ENCODE measurements at regions not wholly inside any gene's neighbourhood (a gene's known extent, or its start where the extent isn't known, plus 50 kb on each side); places are given as distances from the start of the nearest gene placed in this dataset.
"Not testable (repeated sequence)": the region's sequence is repeated elsewhere in the genome, so short reads cannot be mapped to it uniquely, and the experiment has no call there.

GRCh38 chr2:217597681-217598080 is 405.1 kb downstream of the TNS1 start:
- H3K4me3 ChIP-seq (ENCODE audit: low read depth, low read length), result no peak overlapping the region
- H3K36me3 ChIP-seq (ENCODE audit: control insufficient read depth, insufficient read depth, low read length), result no peaks in the 10 kb centered on the region
- DNase-seq (ENCODE audit: low read depth), result no peak
- TF ChIP-seq CTCF (IDR thresholded peaks at IDR 0.05; ENCODE audit: insufficient read depth, low read length, poor library complexity, severe bottlenecking), result no peak
- H3K27me3 ChIP-seq (ENCODE audit: control insufficient read depth, insufficient read depth, low read length), result peaks cover 18% of the 10 kb centered on the region

- Histone ChIP-seq H3K36me3 (ENCODE audit: control insufficient read depth, insufficient read depth, low read length) (no peaks in the 10 kb centered on the region), H3K27me3 (ENCODE audit: control insufficient read depth, insufficient read depth, low read length) (peaks cover 16% of the 10 kb centered on the region)
Observed at GRCh38 chr2:217597145-217597544, 405.6 kb downstream of the TNS1 start.

GRCh38 chr2:217593732-217594131 is 409.1 kb downstream of the TNS1 start:
- Histone ChIP-seq H3K36me3 (ENCODE audit: control insufficient read depth, insufficient read depth, low read length) (no peaks in the 10 kb centered on the region), H3K27me3 (ENCODE audit: control insufficient read depth, insufficient read depth, low read length) (peaks cover 6% of the 10 kb centered on the region), H3K4me3 (ENCODE audit: low read depth, low read length) (no peak overlapping the region)
- TF ChIP-seq CTCF (IDR thresholded peaks at IDR 0.05; ENCODE audit: insufficient read depth, low read length, poor library complexity, severe bottlenecking), result no peak
- no peak for DNase-seq (ENCODE audit: low read depth)

More at GRCh38 chr2:217597145-217597544, 405.6 kb downstream of the TNS1 start:
- no peak for TF ChIP-seq CTCF (IDR thresholded peaks at IDR 0.05; ENCODE audit: insufficient read depth, low read length, poor library complexity, severe bottlenecking)
- no peak for DNase-seq (ENCODE audit: low read depth)
- H3K4me3 ChIP-seq (ENCODE audit: low read depth, low read length), result no peak overlapping the region

- DNase-seq (ENCODE audit: low read depth), result no peak
- TF ChIP-seq CTCF (IDR thresholded peaks at IDR 0.05; ENCODE audit: insufficient read depth, low read length, poor library complexity, severe bottlenecking), result no peak
- no peak overlapping the region for H3K4me3 ChIP-seq (ENCODE audit: low read depth, low read length)
- H3K27me3 ChIP-seq (ENCODE audit: control insufficient read depth, insufficient read depth, low read length), result peaks cover 8% of the 10 kb centered on the region
- no peaks in the 10 kb centered on the region for H3K36me3 ChIP-seq (ENCODE audit: control insufficient read depth, insufficient read depth, low read length)
Observed at GRCh38 chr2:217588266-217588665, 414.5 kb downstream of the TNS1 start.

GRCh38 chr2:217585362-217585761 is 417.4 kb downstream of the TNS1 start:
- no peaks in the 10 kb centered on the region for H3K36me3 ChIP-seq (ENCODE audit: control insufficient read depth, insufficient read depth, low read length)
- H3K4me3 ChIP-seq (ENCODE audit: low read depth, low read length), result no peak overlapping the region
- no peak for TF ChIP-seq CTCF (IDR thresholded peaks at IDR 0.05; ENCODE audit: insufficient read depth, low read length, poor library complexity, severe bottlenecking)
- DNase-seq (ENCODE audit: low read depth), result no peak
- peaks cover 8% of the 10 kb centered on the region for H3K27me3 ChIP-seq (ENCODE audit: control insufficient read depth, insufficient read depth, low read length)

- not testable (repeated sequence) for DNase-seq (ENCODE audit: low read depth); H3K36me3 ChIP-seq (ENCODE audit: control insufficient read depth, insufficient read depth, low read length); H3K4me3 ChIP-seq (ENCODE audit: low read depth, low read length); H3K27me3 ChIP-seq (ENCODE audit: control insufficient read depth, insufficient read depth, low read length)
Observed at GRCh38 chr2:217580407-217580806, 422.4 kb downstream of the TNS1 start.
